Vagina (tissue), 2 donors: ENCODE measurements at regions not wholly inside any gene's neighbourhood (a gene's known extent, or its start where the extent isn't known, plus 50 kb on each side); places are given as distances from the start of the nearest gene placed in this dataset.

Experiments used
- POLR2A ChIP-seq, 2 donors: fragments of 450-650 bp; IDR thresholded peaks; one replicate each; pipeline ENCODE4 v1.6.1; 2017; ENCODE audit warnings: antibody characterized with exemption in 2 of 2, mild to moderate bottlenecking in 2 of 2, moderate library complexity in 2 of 2
- TF ChIP-seq, protein P1 (sequence below), 3 experiments: fragments of 450-650 bp in 2 of 3; fragments of 200-600 bp in 1 of 3; sonication (generic) in 1 of 3; IDR thresholded peaks; one replicate each; pipeline ENCODE4 v1.5.1; 2017 to 2019; ENCODE audit warnings: antibody characterized with exemption in 3 of 3, mild to moderate bottlenecking in 2 of 3, moderate library complexity in 2 of 3

DNA sequence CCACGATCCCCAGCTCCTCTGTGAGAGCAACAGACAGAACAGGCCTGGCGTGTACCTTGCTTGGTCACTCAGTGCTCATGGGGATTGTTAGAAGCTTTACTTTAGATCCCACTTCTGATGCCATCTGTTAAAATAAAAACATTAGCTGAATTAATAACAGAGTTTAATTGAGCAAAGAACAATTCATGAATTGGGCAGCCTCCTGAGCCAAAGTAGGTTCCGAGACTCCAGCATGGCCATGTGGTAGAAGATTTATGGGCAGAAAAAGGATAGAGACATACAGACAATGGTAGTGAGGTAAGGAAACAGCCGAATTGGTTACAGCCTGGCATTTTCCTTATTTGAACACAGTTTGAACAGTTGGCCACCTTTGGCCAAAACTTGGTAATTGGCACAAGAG lies 223.9 kb upstream of the TRPC4 start:
- no peak for TF ChIP-seq POLR2A (IDR thresholded peaks at IDR 0.05)
- TF ChIP-seq, protein P1, sequence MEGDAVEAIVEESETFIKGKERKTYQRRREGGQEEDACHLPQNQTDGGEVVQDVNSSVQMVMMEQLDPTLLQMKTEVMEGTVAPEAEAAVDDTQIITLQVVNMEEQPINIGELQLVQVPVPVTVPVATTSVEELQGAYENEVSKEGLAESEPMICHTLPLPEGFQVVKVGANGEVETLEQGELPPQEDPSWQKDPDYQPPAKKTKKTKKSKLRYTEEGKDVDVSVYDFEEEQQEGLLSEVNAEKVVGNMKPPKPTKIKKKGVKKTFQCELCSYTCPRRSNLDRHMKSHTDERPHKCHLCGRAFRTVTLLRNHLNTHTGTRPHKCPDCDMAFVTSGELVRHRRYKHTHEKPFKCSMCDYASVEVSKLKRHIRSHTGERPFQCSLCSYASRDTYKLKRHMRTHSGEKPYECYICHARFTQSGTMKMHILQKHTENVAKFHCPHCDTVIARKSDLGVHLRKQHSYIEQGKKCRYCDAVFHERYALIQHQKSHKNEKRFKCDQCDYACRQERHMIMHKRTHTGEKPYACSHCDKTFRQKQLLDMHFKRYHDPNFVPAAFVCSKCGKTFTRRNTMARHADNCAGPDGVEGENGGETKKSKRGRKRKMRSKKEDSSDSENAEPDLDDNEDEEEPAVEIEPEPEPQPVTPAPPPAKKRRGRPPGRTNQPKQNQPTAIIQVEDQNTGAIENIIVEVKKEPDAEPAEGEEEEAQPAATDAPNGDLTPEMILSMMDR (IDR thresholded peaks at IDR 0.05), result no peak
